ENCODE measurements at regions not wholly inside any gene's neighbourhood (a gene's known extent, or its start where the extent isn't known, plus 50 kb on each side); places are given as distances from the start of the nearest gene placed in this dataset.
A peak's percentile ranks its signal among the peaks of the same experiment; 100 is the strongest.

GRCh38 chr16:35711958-35712357, 2252.5 kb downstream of the TP53TG3F start:
- Mint-ChIP-seq H3K4me1 (no peaks in the 10 kb centered on the region), H3K9me3 (peaks cover 0 to 30% (median 9%) of the 10 kb centered on the region in 3 donors), H3K4me3 (no peak overlapping the region), H3K27ac (no peak overlapping the region), H3K36me3 (peaks cover 5% of the 10 kb centered on the region), H3K27me3 (no peaks in the 10 kb centered on the region)

- Mint-ChIP-seq H3K9me3 (peaks cover 0 to 36% (median 14%) of the 10 kb centered on the region in 3 donors), H3K4me3 (no peak overlapping the region)
These were observed 2254.6 kb downstream of the TP53TG3F start for GRCh38 chr16:35713762-35714650.

GRCh38 chr16:35714665-35715064, 2255.3 kb downstream of the TP53TG3F start:
- H3K27ac Mint-ChIP-seq: no peak overlapping the region
- H3K9me3 Mint-ChIP-seq: peaks cover 4 to 39% (median 15%) of the 10 kb centered on the region in 3 donors
- H3K36me3 Mint-ChIP-seq: peaks cover 5% of the 10 kb centered on the region
- no peak overlapping the region for H3K4me3 Mint-ChIP-seq
- no peaks in the 10 kb centered on the region for H3K27me3 Mint-ChIP-seq
- H3K4me1 Mint-ChIP-seq: no peaks in the 10 kb centered on the region

More at GRCh38 chr16:35713762-35714650, 2254.6 kb downstream of the TP53TG3F start:
- Mint-ChIP-seq H3K27me3 (no peaks in the 10 kb centered on the region), H3K4me1 (no peaks in the 10 kb centered on the region), H3K27ac (no peak overlapping the region), H3K36me3 (peaks cover 5% of the 10 kb centered on the region)

GRCh38 chr16:35724551-35724950, 2265.1 kb downstream of the TP53TG3F start:
- Mint-ChIP-seq H3K4me3 (no peak overlapping the region), H3K9me3 (peaks cover 3 to 21% (median 20%) of the 10 kb centered on the region in 3 donors), H3K27ac (no peak overlapping the region), H3K4me1 (no peaks in the 10 kb centered on the region), H3K36me3 (no peaks in the 10 kb centered on the region), H3K27me3 (no peaks in the 10 kb centered on the region)

GRCh38 chr16:35725949-35726348, 2266.5 kb downstream of the TP53TG3F start:
- Mint-ChIP-seq H3K9me3 (peaks cover 0 to 24% (median 20%) of the 10 kb centered on the region in 3 donors), H3K36me3 (no peaks in the 10 kb centered on the region), H3K4me1 (no peaks in the 10 kb centered on the region)

GRCh38 chr16:35730251-35730650, 2270.8 kb downstream of the TP53TG3F start:
- H3K27ac Mint-ChIP-seq: no peak overlapping the region
- H3K27me3 Mint-ChIP-seq: no peaks in the 10 kb centered on the region
- H3K9me3 Mint-ChIP-seq: peaks cover 2 to 11% (median 8%) of the 10 kb centered on the region in 3 donors
- no peaks in the 10 kb centered on the region for H3K4me1 Mint-ChIP-seq
- no peak overlapping the region for H3K4me3 Mint-ChIP-seq
- no peaks in the 10 kb centered on the region for H3K36me3 Mint-ChIP-seq

More at GRCh38 chr16:35725949-35726348, 2266.5 kb downstream of the TP53TG3F start:
- no peak overlapping the region for H3K4me3 Mint-ChIP-seq
- H3K27ac Mint-ChIP-seq: peak overlapping the region in 1 of 3 donors; percentile 41
- no peaks in the 10 kb centered on the region for H3K27me3 Mint-ChIP-seq

- peaks cover 4 to 11% (median 8%) of the 10 kb centered on the region in 3 donors for H3K9me3 Mint-ChIP-seq
- H3K4me1 Mint-ChIP-seq: no peaks in the 10 kb centered on the region
- H3K27ac Mint-ChIP-seq: no peak overlapping the region
- no peaks in the 10 kb centered on the region for H3K27me3 Mint-ChIP-seq
- no peaks in the 10 kb centered on the region for H3K36me3 Mint-ChIP-seq
- H3K4me3 Mint-ChIP-seq: no peak overlapping the region
These were observed 2272.1 kb downstream of the TP53TG3F start for GRCh38 chr16:35731341-35732040.

- Mint-ChIP-seq H3K27ac (no peak overlapping the region), H3K36me3 (no peaks in the 10 kb centered on the region), H3K27me3 (no peaks in the 10 kb centered on the region), H3K4me3 (no peak overlapping the region), H3K9me3 (peaks cover 4 to 11% (median 4%) of the 10 kb centered on the region in 3 donors), H3K4me1 (no peaks in the 10 kb centered on the region)
These were observed 2272.8 kb downstream of the TP53TG3F start for GRCh38 chr16:35732046-35732810.

- no peaks in the 10 kb centered on the region for H3K4me1 Mint-ChIP-seq
- no peaks in the 10 kb centered on the region for H3K27me3 Mint-ChIP-seq
- H3K9me3 Mint-ChIP-seq: peaks cover 5 to 11% (median 8%) of the 10 kb centered on the region in 3 donors
- no peak overlapping the region for H3K4me3 Mint-ChIP-seq
- H3K36me3 Mint-ChIP-seq: no peaks in the 10 kb centered on the region
- H3K27ac Mint-ChIP-seq: no peak overlapping the region
These were observed 2274.0 kb downstream of the TP53TG3F start for GRCh38 chr16:35733278-35733965.

- peaks cover 10 to 16% (median 11%) of the 10 kb centered on the region in 3 donors for H3K9me3 Mint-ChIP-seq
- no peak overlapping the region for H3K4me3 Mint-ChIP-seq
- no peaks in the 10 kb centered on the region for H3K4me1 Mint-ChIP-seq
- H3K27ac Mint-ChIP-seq: no peak overlapping the region
- H3K27me3 Mint-ChIP-seq: no peaks in the 10 kb centered on the region
- H3K36me3 Mint-ChIP-seq: no peaks in the 10 kb centered on the region
These were observed 2274.7 kb downstream of the TP53TG3F start for GRCh38 chr16:35733971-35734702.

GRCh38 chr16:35734728-35735402, 2275.5 kb downstream of the TP53TG3F start:
- Mint-ChIP-seq H3K9me3 (peaks cover 10 to 19% (median 13%) of the 10 kb centered on the region in 3 donors), H3K27ac (no peak overlapping the region), H3K4me1 (no peaks in the 10 kb centered on the region), H3K27me3 (no peaks in the 10 kb centered on the region), H3K36me3 (no peaks in the 10 kb centered on the region), H3K4me3 (no peak overlapping the region)

- no peaks in the 10 kb centered on the region for H3K36me3 Mint-ChIP-seq
- no peaks in the 10 kb centered on the region for H3K4me1 Mint-ChIP-seq
- no peak overlapping the region for H3K4me3 Mint-ChIP-seq
- no peaks in the 10 kb centered on the region for H3K27me3 Mint-ChIP-seq
- no peak overlapping the region for H3K27ac Mint-ChIP-seq
- peaks cover 9 to 21% (median 16%) of the 10 kb centered on the region in 3 donors for H3K9me3 Mint-ChIP-seq
These were observed 2276.2 kb downstream of the TP53TG3F start for GRCh38 chr16:35735403-35736251.

- no peaks in the 10 kb centered on the region for H3K27me3 Mint-ChIP-seq
- H3K4me3 Mint-ChIP-seq: peak overlapping the region in 1 of 4 donors; percentile 14
- H3K27ac Mint-ChIP-seq: peak overlapping the region in 1 of 3 donors; percentile 56
- H3K4me1 Mint-ChIP-seq: no peaks in the 10 kb centered on the region
- peaks cover 14 to 31% (median 15%) of the 10 kb centered on the region in 3 donors for H3K9me3 Mint-ChIP-seq
- H3K36me3 Mint-ChIP-seq: no peaks in the 10 kb centered on the region
These were observed 2277.1 kb downstream of the TP53TG3F start for GRCh38 chr16:35736546-35736945.

Data from IgD-negative memory B cell (primary cell).